ENCODE measurements at regions not wholly inside any gene's neighbourhood (a gene's known extent, or its start where the extent isn't known, plus 50 kb on each side); places are given as distances from the start of the nearest gene placed in this dataset.

DNA sequence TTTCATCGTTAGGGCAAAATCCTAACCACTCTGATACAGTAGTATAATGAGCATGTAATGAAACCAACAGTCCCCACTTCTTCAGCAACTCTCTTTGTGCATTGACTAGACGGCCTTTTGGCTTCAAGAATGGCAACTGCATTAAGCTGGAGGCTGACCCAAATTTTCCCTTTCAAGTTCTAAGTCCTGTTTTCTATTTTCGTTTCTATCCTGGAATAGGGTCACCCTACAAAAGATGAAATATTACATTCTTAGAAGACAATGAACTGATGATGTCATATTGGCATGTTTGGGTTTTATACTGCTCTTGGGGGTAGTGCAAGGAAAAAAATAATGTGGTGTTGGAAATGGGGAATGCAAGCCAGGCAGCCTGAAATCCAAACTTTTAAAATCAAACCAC, 254.4 kb downstream of the ETAA1 start:
- no peak for DNase-seq
- no peaks in the 10 kb centered on the region for H3K27me3 ChIP-seq
- H3K36me3 ChIP-seq, result no peaks in the 10 kb centered on the region
- peaks cover 8% of the 10 kb centered on the region for H3K9me3 ChIP-seq
- no peak overlapping the region for H3K4me3 ChIP-seq

DNA sequence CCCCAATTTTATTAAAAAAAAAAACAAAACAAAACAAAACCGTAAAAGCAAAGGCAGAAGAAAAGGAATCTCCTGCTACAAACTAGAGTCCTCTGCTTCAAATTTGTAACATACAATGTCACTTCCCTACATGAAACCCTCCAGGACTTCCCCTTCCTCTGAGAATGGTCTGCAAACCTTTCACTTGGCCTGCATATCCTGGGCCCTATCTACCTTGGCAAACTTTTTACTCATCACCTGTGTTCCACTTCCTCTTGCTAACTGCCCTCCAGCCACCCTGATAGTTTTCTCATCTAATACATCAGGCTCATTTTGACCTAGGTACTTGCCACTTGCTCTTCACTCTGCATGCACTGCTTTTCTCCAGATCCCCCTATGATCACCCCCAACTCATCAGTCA, 255.5 kb downstream of the ETAA1 start:
- H3K36me3 ChIP-seq, result no peaks in the 10 kb centered on the region
- no peak overlapping the region for H3K4me3 ChIP-seq
- no peaks in the 10 kb centered on the region for H3K27me3 ChIP-seq
- no peak for DNase-seq
- H3K9me3 ChIP-seq, result no peaks in the 10 kb centered on the region

DNA sequence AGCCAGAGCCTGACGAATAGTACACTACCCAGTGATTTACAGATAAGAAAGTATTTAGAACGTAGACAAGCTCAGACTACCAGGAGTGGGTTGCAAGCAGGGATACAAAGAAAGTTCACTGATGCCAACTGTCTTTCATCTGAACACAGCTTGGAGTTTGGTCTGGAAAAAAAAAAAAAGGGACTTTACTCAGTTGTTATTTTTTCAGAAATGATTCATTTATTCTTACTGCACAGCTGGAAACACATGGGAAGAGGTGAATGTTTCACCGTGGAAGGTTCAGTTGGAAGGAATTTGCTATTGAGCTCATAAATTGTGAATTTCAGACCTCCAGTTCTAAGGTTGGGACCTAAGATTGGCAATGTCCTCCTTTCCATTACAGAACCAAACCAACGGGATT, 259.7 kb downstream of the ETAA1 start:
- DNase-seq, result no peak
- no peaks in the 10 kb centered on the region for H3K36me3 ChIP-seq
- no peak overlapping the region for H3K4me3 ChIP-seq
- peaks cover 25% of the 10 kb centered on the region for H3K9me3 ChIP-seq
- no peaks in the 10 kb centered on the region for H3K27me3 ChIP-seq

GRCh38 chr2:67658820-67659219, 261.7 kb downstream of the ETAA1 start:
- peaks cover 25% of the 10 kb centered on the region for H3K9me3 ChIP-seq
- H3K36me3 ChIP-seq, result no peaks in the 10 kb centered on the region
- H3K27me3 ChIP-seq, result no peaks in the 10 kb centered on the region
- H3K4me3 ChIP-seq, result no peak overlapping the region
- DNase-seq, result no peak

GRCh38 chr2:67660015-67660602, 263.0 kb downstream of the ETAA1 start:
- H3K27me3 ChIP-seq, result no peaks in the 10 kb centered on the region
- peaks cover 25% of the 10 kb centered on the region for H3K9me3 ChIP-seq
- no peak for DNase-seq
- no peak overlapping the region for H3K4me3 ChIP-seq
- no peaks in the 10 kb centered on the region for H3K36me3 ChIP-seq

DNA sequence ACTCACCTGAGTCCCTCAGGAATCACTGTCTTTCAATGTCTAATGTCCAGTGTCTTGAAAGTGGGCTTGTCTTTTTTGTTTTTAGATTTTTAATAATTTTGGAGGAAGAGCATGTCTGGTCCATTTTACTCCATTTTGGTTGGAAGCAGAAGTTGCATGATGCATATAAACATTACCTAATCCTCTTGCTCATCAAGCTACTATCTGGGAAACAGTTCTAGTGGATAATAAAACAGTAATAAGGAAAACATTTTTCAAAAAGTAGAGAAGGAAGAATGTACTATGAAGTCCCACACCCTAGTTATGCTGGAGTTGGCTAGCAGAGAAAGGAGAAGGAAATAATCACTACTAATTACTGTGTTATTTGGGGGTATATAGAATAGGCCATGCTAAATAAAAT, 263.7 kb downstream of the ETAA1 start:
- Histone ChIP-seq H3K9me3 (peaks cover 25% of the 10 kb centered on the region), H3K4me3 (no peak overlapping the region), H3K27me3 (no peaks in the 10 kb centered on the region), H3K36me3 (no peaks in the 10 kb centered on the region)
- DNase-seq, result no peak

DNA sequence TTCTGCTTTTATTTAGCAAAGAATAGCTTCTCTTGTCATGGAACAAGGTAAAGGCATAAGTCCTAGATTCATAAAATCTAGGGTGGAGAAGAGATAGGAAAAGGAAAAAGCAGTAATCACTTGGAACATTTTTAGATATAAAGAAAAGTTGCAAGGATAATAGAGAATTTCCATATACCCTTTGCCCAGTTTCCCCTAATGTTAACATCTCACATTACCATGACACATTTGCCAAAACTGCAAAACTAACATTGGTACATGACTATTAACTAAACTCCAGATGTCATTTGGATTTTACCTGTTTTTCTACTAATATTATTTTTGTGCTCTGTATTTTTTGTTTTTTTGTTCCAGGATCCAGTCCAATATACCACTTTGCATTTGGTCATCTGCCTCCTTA, 265.1 kb downstream of the ETAA1 start:
- H3K9me3 ChIP-seq, result peaks cover 25% of the 10 kb centered on the region
- H3K27me3 ChIP-seq, result no peaks in the 10 kb centered on the region
- no peak for DNase-seq
- H3K36me3 ChIP-seq, result no peaks in the 10 kb centered on the region
- no peak overlapping the region for H3K4me3 ChIP-seq

- no peaks in the 10 kb centered on the region for H3K27me3 ChIP-seq
- H3K36me3 ChIP-seq, result no peaks in the 10 kb centered on the region
- peaks cover 24% of the 10 kb centered on the region for H3K9me3 ChIP-seq
- H3K4me3 ChIP-seq, result no peak overlapping the region
- DNase-seq, result no peak
Observed at GRCh38 chr2:67663776-67664175, 266.6 kb downstream of the ETAA1 start.

GRCh38 chr2:67666386-67667053, 269.4 kb downstream of the ETAA1 start:
- no peaks in the 10 kb centered on the region for H3K36me3 ChIP-seq
- DNase-seq, result no peak
- H3K4me3 ChIP-seq, result no peak overlapping the region
- H3K9me3 ChIP-seq, result peaks cover 3% of the 10 kb centered on the region; the same call in 1 of the 2 replicates
- no peaks in the 10 kb centered on the region for H3K27me3 ChIP-seq

- no peaks in the 10 kb centered on the region for H3K9me3 ChIP-seq
- no peaks in the 10 kb centered on the region for H3K27me3 ChIP-seq
- no peaks in the 10 kb centered on the region for H3K36me3 ChIP-seq
- H3K4me3 ChIP-seq, result no peak overlapping the region
- DNase-seq, result no peak
Observed at GRCh38 chr2:67667054-67667908, 270.1 kb downstream of the ETAA1 start.

DNA sequence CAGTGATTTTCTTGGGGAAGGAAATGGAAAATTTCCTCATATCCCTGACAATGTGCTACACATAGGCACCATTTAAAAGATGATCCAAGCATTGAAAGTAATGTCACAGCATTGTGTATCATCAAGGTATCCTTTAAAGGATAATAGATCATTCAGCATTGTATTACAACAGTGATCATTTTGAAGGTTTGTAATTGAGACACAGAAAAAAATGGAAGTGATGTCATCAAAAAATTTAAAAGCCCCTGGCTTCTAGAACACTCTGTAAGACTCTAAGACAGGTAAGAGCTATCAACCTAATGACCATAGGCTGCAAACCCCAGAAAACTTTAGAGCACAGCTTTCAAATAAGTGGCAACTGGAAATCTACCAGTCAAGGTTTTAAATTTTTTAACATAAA, 271.4 kb downstream of the ETAA1 start:
- H3K27me3 ChIP-seq, result no peaks in the 10 kb centered on the region
- H3K4me3 ChIP-seq, result no peak overlapping the region
- H3K9me3 ChIP-seq, result no peaks in the 10 kb centered on the region
- DNase-seq, result no peak
- no peaks in the 10 kb centered on the region for H3K36me3 ChIP-seq

DNA sequence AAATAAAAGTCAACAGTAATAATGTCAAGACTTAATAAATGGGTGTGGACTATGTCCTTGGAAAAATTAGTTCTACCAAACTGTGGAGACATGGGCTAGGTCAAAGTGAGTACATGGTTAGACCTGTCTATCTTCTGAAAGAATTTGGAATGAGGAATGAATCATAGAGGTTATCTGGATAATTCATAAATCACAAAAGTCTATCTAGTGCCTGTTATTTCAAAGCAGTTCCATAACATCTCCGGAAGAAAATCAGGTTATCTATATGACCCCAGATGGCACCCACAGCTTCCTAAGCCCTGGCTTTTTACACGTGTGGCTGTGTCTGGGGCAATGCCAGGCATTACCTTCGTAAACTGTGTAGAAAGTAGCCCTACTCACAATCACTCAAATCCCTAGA, 272.0 kb downstream of the ETAA1 start:
- Histone ChIP-seq H3K36me3 (no peaks in the 10 kb centered on the region), H3K9me3 (no peaks in the 10 kb centered on the region), H3K27me3 (no peaks in the 10 kb centered on the region), H3K4me3 (no peak overlapping the region)
- no peak for DNase-seq

DNA sequence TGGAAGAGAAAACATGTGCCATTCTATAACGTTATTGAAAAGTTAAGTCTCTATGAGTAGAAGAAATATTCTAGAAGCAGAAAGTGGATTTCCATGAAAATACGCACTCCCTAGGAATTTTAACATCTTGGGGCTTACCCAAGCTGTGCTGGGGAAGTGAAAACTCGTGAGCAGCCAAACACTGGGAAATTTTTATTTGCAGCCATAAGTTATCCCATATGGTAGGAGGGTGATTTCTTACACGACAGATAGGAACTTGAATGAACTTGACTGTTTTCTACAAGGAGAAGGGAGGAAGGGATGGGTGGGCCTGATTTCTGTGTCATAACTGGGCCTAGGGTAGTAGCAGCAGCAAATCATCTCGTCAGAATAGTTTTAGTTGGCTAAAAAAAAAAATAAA, 272.6 kb downstream of the ETAA1 start:
- Histone ChIP-seq H3K4me3 (no peak overlapping the region), H3K27me3 (no peaks in the 10 kb centered on the region), H3K36me3 (no peaks in the 10 kb centered on the region), H3K9me3 (no peaks in the 10 kb centered on the region)
- no peak for DNase-seq

DNA sequence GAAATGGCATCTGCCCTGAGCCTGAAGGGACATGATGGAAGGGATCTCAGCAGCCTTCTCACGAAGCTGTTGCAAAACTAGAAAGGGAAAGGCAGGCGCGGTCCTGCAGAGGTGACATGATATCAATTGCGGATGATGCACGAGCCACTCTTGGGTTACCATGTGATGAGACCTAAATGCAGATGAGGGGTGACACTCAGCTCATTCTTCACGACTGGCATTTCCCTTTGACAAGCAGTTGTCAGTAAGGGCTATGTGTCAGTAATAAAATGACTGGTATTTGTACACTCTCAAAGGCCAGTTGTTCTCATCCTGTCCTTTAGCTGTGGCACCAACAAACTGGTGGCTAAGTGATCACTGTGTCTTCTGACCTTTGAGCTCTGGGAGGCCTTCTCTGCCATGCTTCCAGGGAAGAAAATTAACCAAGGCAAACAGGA, 273.6 kb downstream of the ETAA1 start:
- Histone ChIP-seq H3K27me3 (no peaks in the 10 kb centered on the region), H3K4me3 (no peak overlapping the region), H3K9me3 (no peaks in the 10 kb centered on the region), H3K36me3 (no peaks in the 10 kb centered on the region)
- no peak for DNase-seq

- no peaks in the 10 kb centered on the region for H3K36me3 ChIP-seq
Observed at GRCh38 chr2:67671464-67672450, 274.6 kb downstream of the ETAA1 start.

DNA sequence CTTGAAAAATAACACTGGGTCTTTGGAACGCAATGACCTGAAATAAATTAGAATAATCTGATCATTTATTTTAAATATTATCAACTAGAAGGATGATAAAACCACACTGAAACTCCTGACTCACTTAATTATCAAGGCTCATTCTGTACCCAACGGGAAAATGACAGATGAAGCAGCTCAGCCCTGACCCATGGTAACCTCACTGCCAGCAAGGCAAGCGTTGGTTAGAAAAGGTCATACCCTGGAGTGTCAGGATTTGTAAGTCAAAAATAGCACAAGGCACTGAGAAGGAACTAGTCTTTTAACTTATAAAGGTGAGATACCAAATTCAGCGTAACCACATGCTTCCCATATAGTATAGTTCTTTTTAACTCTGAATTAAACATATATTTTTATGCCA, 277.5 kb downstream of the ETAA1 start:
- Histone ChIP-seq H3K27me3 (no peaks in the 10 kb centered on the region), H3K9me3 (no peaks in the 10 kb centered on the region), H3K4me3 (no peak overlapping the region), H3K36me3 (no peaks in the 10 kb centered on the region)
- no peak for DNase-seq

More at GRCh38 chr2:67671464-67672450, 274.6 kb downstream of the ETAA1 start:
- Histone ChIP-seq H3K4me3 (no peak overlapping the region), H3K9me3 (no peaks in the 10 kb centered on the region), H3K27me3 (no peaks in the 10 kb centered on the region)
- no peak for DNase-seq

- no peaks in the 10 kb centered on the region for H3K36me3 ChIP-seq
- DNase-seq, result peak; percentile 79
- no peaks in the 10 kb centered on the region for H3K27me3 ChIP-seq
- no peak overlapping the region for H3K4me3 ChIP-seq
- no peaks in the 10 kb centered on the region for H3K9me3 ChIP-seq
Observed at GRCh38 chr2:67684991-67685390, 287.9 kb downstream of the ETAA1 start.
